Activated naive CD4-positive, alpha-beta T cell treated with anti-CD3 and anti-CD28 coated beads for 36 hours (primary cell): ENCODE measurements at regions not wholly inside any gene's neighbourhood (a gene's known extent, or its start where the extent isn't known, plus 50 kb on each side); places are given as distances from the start of the nearest gene placed in this dataset.
"Not testable (repeated sequence)": the region's sequence is repeated elsewhere in the genome, so short reads cannot be mapped to it uniquely, and the experiment has no call there.

Experiments used
- CTCF ChIA-PET: fragments of 350-600 bp; sonication (Branson Sonifier 250); formaldehyde crosslinking; loops from one replicate; lab custom pipeline; 2021; ENCODE audit warnings: antibody characterized with exemption; lab: Charles Lee
- DNase-seq: peaks from one replicate; pipeline ENCODE4 v3.0.0-alpha.2; 2020
- H3K27ac Mint-ChIP-seq: one replicate; pipeline ENCODE4 v1.8.0; 2021; ENCODE audit warnings: mild to moderate bottlenecking, mixed read lengths
- H3K27me3 Mint-ChIP-seq: one replicate; pipeline ENCODE4 v1.8.0; 2021; ENCODE audit warnings: low read depth, mixed read lengths
- H3K36me3 Mint-ChIP-seq: one replicate; pipeline ENCODE4 v1.8.0; 2021; ENCODE audit warnings: low read depth, mixed read lengths
- H3K4me1 Mint-ChIP-seq: one replicate; pipeline ENCODE4 v1.8.0; 2021; ENCODE audit warnings: low read depth, mixed read lengths
- H3K4me3 Mint-ChIP-seq: one replicate; pipeline ENCODE4 v1.8.0; 2021; ENCODE audit warnings: mild to moderate bottlenecking, moderate library complexity, mixed read lengths
- H3K9me3 Mint-ChIP-seq: one replicate; pipeline ENCODE4 v1.8.0; 2021; ENCODE audit warnings: mixed read lengths
- intact Hi-C: fragments of 100-400 bp; cut with micrococcal nuclease; formaldehyde crosslinking; loops from one replicate; pipeline ENCODE4 v1.15.1; 2023

GRCh38 chr2:175256391-175256790, 74.9 kb upstream of the ATP5MC3 start:
- H3K9me3 Mint-ChIP-seq, intact Hi-C loops, H3K36me3 Mint-ChIP-seq, H3K4me1 Mint-ChIP-seq, DNase-seq, H3K4me3 Mint-ChIP-seq, H3K27ac Mint-ChIP-seq, CTCF ChIA-PET: not testable (repeated sequence)
- H3K27me3 Mint-ChIP-seq, result peaks cover 23% of the 10 kb centered on the region

DNA sequence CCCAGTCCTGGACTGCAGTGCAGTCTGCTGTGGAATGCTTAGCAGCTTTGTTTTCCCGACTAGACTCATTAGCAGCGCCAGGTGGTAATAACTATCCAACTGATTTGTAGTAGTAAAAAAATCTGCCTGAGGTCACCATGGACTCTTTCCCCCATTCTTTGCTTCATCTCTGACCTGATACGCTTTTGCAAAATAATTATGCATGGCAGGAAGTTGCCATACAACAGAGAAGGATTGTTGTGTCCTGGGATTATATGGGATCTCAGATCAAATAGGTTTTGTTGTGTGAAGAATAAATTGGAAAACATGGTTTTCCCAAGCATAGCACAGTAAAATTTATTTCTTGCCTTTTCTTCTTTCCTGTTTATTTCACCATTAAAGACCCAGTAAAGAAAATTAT, 72.4 kb upstream of the ATP5MC3 start:
- Mint-ChIP-seq H3K4me1 (no peaks in the 10 kb centered on the region), H3K36me3 (no peaks in the 10 kb centered on the region), H3K27me3 (peaks cover 19% of the 10 kb centered on the region), H3K9me3 (no peaks in the 10 kb centered on the region), H3K4me3 (no peak overlapping the region), H3K27ac (no peak overlapping the region)
- CTCF ChIA-PET, result interaction anchor here (1.3 kb wide), 1 partner anchor 28 kb away, joined by 3 read pairs; no protein-coding TSS in a partner anchor
- intact Hi-C loops, result no loop called here
- no peak for DNase-seq

DNA sequence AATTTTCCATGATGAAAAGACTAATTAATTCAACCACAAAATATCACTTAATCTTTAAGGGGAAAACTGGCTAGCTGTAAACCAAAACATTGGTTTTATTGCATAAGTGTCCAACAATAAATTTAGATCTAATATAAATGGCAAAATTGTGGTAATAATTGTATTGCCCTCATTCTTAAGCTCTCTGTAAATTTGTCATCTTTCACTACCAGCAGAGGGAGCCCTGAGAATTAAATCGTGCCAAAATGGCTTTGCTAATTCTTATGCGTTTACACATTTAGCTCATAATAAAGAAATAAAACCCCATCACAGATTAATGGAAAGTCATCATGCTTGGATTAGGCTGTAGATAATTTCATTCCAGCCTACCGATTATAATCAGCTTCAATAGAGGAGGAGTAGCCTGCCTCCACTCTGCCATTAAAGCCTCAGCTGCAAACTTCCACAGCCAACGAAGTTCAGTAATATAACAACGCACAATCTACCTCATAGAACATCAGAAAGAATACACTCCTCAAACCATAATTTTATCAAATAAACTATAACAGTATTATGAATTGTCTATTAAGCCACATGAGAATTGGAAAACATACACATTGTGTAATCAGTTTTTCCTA, 70.0 kb upstream of the ATP5MC3 start:
- intact Hi-C loops, result loop anchor here (1.0 to 2.0 kb wide), 2 partner anchors 31 to 845 kb away; no protein-coding TSS in a partner anchor
- Mint-ChIP-seq H3K4me1 (no peaks in the 10 kb centered on the region), H3K27ac (no peak overlapping the region), H3K9me3 (no peaks in the 10 kb centered on the region), H3K36me3 (no peaks in the 10 kb centered on the region), H3K27me3 (peaks cover 20% of the 10 kb centered on the region), H3K4me3 (no peak overlapping the region)
- DNase-seq, result peak; percentile 12
- CTCF ChIA-PET, result interaction anchor here (0.6 to 4.0 kb wide), 30 partner anchors 8 to 845 kb away, joined by 3 to 58 read pairs (median 4); no protein-coding TSS in a partner anchor

- no peaks in the 10 kb centered on the region for H3K36me3 Mint-ChIP-seq
- H3K9me3 Mint-ChIP-seq, result no peaks in the 10 kb centered on the region
- CTCF ChIA-PET, result no interaction called here
- no peak for DNase-seq
- intact Hi-C loops, result no loop called here
- no peak overlapping the region for H3K4me3 Mint-ChIP-seq
- H3K4me1 Mint-ChIP-seq, result no peaks in the 10 kb centered on the region
- H3K27ac Mint-ChIP-seq, result no peak overlapping the region
- peaks cover 7% of the 10 kb centered on the region for H3K27me3 Mint-ChIP-seq
Observed at GRCh38 chr2:175247159-175247558, 65.6 kb upstream of the ATP5MC3 start.

DNA sequence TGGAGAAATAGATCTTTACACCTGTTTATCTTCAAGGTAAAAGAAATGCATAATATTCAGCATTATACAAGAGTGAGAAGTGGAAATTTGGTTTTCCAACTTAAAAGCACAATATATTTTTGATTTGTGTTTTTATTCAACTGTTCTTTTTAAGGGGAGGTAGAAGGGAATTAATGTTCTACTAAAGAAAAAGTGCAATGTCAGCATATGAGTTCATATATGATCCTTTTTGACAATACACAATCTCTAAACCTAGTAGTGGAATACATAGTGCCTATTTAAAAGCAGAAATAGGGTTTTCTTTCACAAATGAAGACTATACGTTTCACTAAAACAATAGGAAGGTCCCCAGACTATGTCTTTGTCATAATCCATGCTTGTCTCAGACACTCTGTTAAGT, 63.2 kb upstream of the ATP5MC3 start:
- Mint-ChIP-seq H3K27me3 (peaks cover 17% of the 10 kb centered on the region), H3K36me3 (no peaks in the 10 kb centered on the region), H3K4me3 (no peak overlapping the region), H3K27ac (no peak overlapping the region), H3K4me1 (no peaks in the 10 kb centered on the region), H3K9me3 (peaks cover 5% of the 10 kb centered on the region)
- CTCF ChIA-PET, result interaction anchor here (0.6 kb wide), 1 partner anchor 11 kb away, joined by 3 read pairs; no protein-coding TSS in a partner anchor
- intact Hi-C loops, result no loop called here
- DNase-seq, result no peak

DNA sequence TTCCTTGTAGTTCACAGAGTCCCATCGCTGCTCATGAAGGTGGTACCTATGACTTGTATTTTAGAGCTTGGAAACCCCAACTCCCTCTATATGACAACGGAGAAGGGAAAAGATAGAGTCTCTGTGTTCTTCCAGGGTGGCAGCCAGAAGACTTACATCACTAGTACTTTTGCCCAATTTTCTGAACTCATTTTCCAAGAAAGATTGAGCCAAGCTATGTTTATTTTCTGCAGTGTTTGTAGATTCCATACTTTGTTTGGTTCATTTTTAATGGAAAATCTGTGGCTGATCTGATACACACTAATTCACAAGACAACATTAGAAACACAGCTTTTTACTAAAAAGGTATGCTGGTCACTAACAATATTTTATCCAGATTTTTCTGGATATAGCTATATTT, 60.2 kb upstream of the ATP5MC3 start:
- Mint-ChIP-seq H3K9me3 (peaks cover 12% of the 10 kb centered on the region), H3K27me3 (peaks cover 20% of the 10 kb centered on the region), H3K36me3 (no peaks in the 10 kb centered on the region), H3K27ac (no peak overlapping the region), H3K4me3 (no peak overlapping the region), H3K4me1 (no peaks in the 10 kb centered on the region)
- intact Hi-C loops, result no loop called here
- CTCF ChIA-PET, result interaction anchor here (0.8 to 3.0 kb wide), 2 partner anchors 10 to 19 kb away, joined by 3 to 15 read pairs; no protein-coding TSS in a partner anchor
- no peak for DNase-seq

DNA sequence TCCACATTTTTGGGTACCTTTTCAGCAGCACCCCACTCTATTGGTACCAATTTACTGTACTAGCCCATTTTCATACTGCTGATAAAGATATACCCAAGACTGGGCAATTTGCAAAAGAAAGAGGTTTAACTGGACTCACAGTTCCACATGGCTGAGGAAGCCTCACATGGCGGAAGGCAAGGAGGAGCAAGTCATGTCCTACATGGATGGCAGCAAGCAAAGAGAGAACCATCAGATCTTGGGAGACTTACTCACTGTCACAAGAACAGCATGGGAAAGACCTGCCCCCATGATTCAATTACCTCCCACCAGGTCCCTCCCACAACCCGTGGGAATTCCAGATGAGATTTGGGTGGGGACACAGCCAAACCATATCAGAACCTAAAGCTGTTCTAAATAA, 58.5 kb upstream of the ATP5MC3 start:
- CTCF ChIA-PET, result interaction anchor here (3.0 kb wide), 1 partner anchor 12 kb away, joined by 15 read pairs; no protein-coding TSS in a partner anchor
- peaks cover 12% of the 10 kb centered on the region for H3K9me3 Mint-ChIP-seq
- H3K4me3 Mint-ChIP-seq, H3K36me3 Mint-ChIP-seq, intact Hi-C loops, DNase-seq, H3K4me1 Mint-ChIP-seq, H3K27ac Mint-ChIP-seq: not testable (repeated sequence)
- peaks cover 27% of the 10 kb centered on the region for H3K27me3 Mint-ChIP-seq

GRCh38 chr2:175236930-175237329, 55.4 kb upstream of the ATP5MC3 start:
- Mint-ChIP-seq H3K36me3 (no peaks in the 10 kb centered on the region), H3K9me3 (peaks cover 12% of the 10 kb centered on the region), H3K4me3 (no peak overlapping the region), H3K27ac (no peak overlapping the region), H3K27me3 (peaks cover 21% of the 10 kb centered on the region), H3K4me1 (no peaks in the 10 kb centered on the region)
- no peak for DNase-seq
- intact Hi-C loops, result no loop called here
- CTCF ChIA-PET, result interaction anchor here (0.7 to 1.3 kb wide), 2 partner anchors 14 to 540 kb away, joined by 3 to 4 read pairs; no protein-coding TSS in a partner anchor

- H3K4me3 Mint-ChIP-seq, result no peak overlapping the region
- CTCF ChIA-PET, result no interaction called here
- peaks cover 14% of the 10 kb centered on the region for H3K27me3 Mint-ChIP-seq
- intact Hi-C loops, result no loop called here
- peaks cover 6% of the 10 kb centered on the region for H3K9me3 Mint-ChIP-seq
- H3K4me1 Mint-ChIP-seq, result no peaks in the 10 kb centered on the region
- H3K36me3 Mint-ChIP-seq, result no peaks in the 10 kb centered on the region
- H3K27ac Mint-ChIP-seq, result no peak overlapping the region
- no peak for DNase-seq
Observed at GRCh38 chr2:175234650-175235049, 53.1 kb upstream of the ATP5MC3 start.

DNA sequence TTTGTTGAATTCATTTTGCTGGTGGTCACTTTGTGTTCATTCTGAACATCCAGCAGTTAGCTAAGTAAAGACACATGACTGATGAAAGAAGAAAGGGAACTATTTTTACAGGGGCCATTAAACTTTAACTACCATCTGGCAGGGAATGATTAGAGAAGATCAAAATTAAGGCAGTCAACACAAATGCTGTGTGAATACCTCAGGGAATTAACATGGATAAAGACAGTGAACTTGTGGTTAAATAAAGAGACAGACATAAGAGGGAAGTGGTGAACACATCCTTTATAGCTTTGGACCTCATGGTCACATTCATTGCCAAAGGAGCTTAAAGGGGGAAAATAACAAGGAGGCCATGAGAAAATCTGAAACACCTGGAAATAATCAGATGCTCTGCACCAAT, 52.6 kb upstream of the ATP5MC3 start:
- intact Hi-C loops, result no loop called here
- DNase-seq, result no peak
- Mint-ChIP-seq H3K4me1 (no peaks in the 10 kb centered on the region), H3K4me3 (no peak overlapping the region), H3K27ac (no peak overlapping the region), H3K9me3 (peaks cover 4% of the 10 kb centered on the region), H3K27me3 (peaks cover 12% of the 10 kb centered on the region), H3K36me3 (no peaks in the 10 kb centered on the region)
- CTCF ChIA-PET, result interaction anchor here (0.7 kb wide), 1 partner anchor 11 kb away, joined by 3 read pairs; no protein-coding TSS in a partner anchor

DNA sequence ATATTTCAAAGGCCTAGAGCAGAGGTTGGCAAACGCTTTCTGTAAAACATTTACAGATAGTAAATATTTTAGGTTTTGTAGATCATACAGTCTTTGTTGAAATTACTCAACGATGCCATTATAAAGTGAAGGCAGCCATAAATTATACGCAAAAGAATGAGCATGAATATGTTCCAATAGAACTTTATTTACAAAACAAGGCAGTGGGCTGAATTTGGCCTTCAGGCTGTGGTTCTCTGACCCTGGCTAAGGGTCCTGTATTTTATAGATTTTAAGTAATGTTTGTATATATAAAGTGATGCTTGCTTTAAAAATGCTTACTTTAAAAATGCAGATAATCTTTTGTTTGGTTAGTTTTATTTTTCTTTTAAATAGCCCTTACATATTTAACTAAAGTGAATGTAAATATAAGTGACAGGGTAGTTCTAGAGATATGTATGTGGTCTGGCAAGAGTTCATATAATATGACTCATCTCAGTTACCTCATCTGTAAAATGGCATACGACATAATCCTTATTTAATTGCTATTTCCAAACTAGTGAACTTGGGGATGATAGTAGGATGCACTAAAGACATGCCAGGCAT, 51.7 kb upstream of the ATP5MC3 start:
- no peak for DNase-seq
- peaks cover 2% of the 10 kb centered on the region for H3K9me3 Mint-ChIP-seq
- H3K4me3 Mint-ChIP-seq, result no peak overlapping the region
- CTCF ChIA-PET, result no interaction called here
- peaks cover 12% of the 10 kb centered on the region for H3K27me3 Mint-ChIP-seq
- H3K27ac Mint-ChIP-seq, result no peak overlapping the region
- H3K36me3 Mint-ChIP-seq, result no peaks in the 10 kb centered on the region
- no peaks in the 10 kb centered on the region for H3K4me1 Mint-ChIP-seq
- intact Hi-C loops, result no loop called here
